CD14-positive monocyte (primary cell): ENCODE measurements at regions not wholly inside any gene's neighbourhood (a gene's known extent, or its start where the extent isn't known, plus 50 kb on each side); places are given as distances from the start of the nearest gene placed in this dataset.
A peak's percentile ranks its signal among the peaks of the same experiment; 100 is the strongest.

Experiments
- DNase-seq, 3 donors: peaks; one replicate each; pipeline ENCODE4 v3.0.0-alpha.2; 2011 to 2022
- H2AFZ ChIP-seq: 2 replicates; pipeline ENCODE4 v1.6.0; 2012; ENCODE audit warnings: mild to moderate bottlenecking, low read depth, low read length, inconsistent platforms; ENCODE audit not compliant: insufficient read depth, poor library complexity, severe bottlenecking
- H3K27ac ChIP-seq, 2 donors: 1 replicate in 1 of 2; 2 replicates in 1 of 2; pipeline ENCODE4 v1.5.1; 2012 to 2013; ENCODE audit warnings: low read length in 2 of 2, control low read depth in 1 of 2, inconsistent platforms in 1 of 2, low read depth in 1 of 2, mild to moderate bottlenecking in 1 of 2
- H3K27me3 ChIP-seq, 2 donors: one replicate each; pipeline versions ENCODE4 v1.6.0 to v1.6.1; 2011 to 2013; ENCODE audit warnings: low read length in 2 of 2; ENCODE audit not compliant: control insufficient read depth in 2 of 2, insufficient read depth in 2 of 2
- H3K36me3 ChIP-seq, 2 donors: replicated peaks in 1 of 2; 1 replicate in 1 of 2; 2 replicates in 1 of 2; pipeline versions ENCODE4 v1.5.1 to v1.6.1; 2012 to 2013; ENCODE audit warnings: low read length in 2 of 2, control low read depth in 1 of 2, inconsistent platforms in 1 of 2, mild to moderate bottlenecking in 1 of 2; ENCODE audit not compliant: insufficient read depth in 2 of 2, control insufficient read depth in 1 of 2
- H3K4me1 ChIP-seq, 2 donors: 1 replicate in 1 of 2; 2 replicates in 1 of 2; pipeline versions ENCODE4 v1.5.1 to v1.6.1; 2012 to 2013; ENCODE audit warnings: low read length in 2 of 2, control low read depth in 1 of 2, inconsistent platforms in 1 of 2, mild to moderate bottlenecking in 1 of 2, moderate library complexity in 1 of 2; ENCODE audit not compliant: insufficient read depth in 2 of 2, control insufficient read depth in 1 of 2
- H3K4me2 ChIP-seq: replicated peaks from 2 replicates; pipeline ENCODE3; 2012; ENCODE audit warnings: low read length, moderate library complexity, mild to moderate bottlenecking; ENCODE audit not compliant: poor library complexity, severe bottlenecking; ENCODE audit errors: extremely low read depth
- H3K4me3 ChIP-seq, 3 experiments: fragments of 200-600 bp in 1 of 3; sonication (generic) in 1 of 3; replicated peaks in 1 of 3; 1 replicate in 2 of 3; 2 replicates in 1 of 3; pipeline ENCODE4 v1.5.1; 2011 to 2013; ENCODE audit warnings: low read length in 3 of 3, mild to moderate bottlenecking in 3 of 3, control low read depth in 2 of 3, low read depth in 2 of 3, inconsistent platforms in 1 of 3, moderate library complexity in 1 of 3
- H3K79me2 ChIP-seq: 2 replicates; pipeline ENCODE4 v1.6.0; 2012; ENCODE audit warnings: mild to moderate bottlenecking, control low read depth, inconsistent platforms, low read length, moderate library complexity; ENCODE audit not compliant: insufficient read depth
- H3K9ac ChIP-seq: 2 replicates; pipeline ENCODE4 v1.6.0; 2017; ENCODE audit warnings: low read length, mild to moderate bottlenecking; ENCODE audit not compliant: insufficient read depth, poor library complexity, severe bottlenecking
- H3K9me3 ChIP-seq, 2 donors: replicated peaks in 1 of 2; 1 replicate in 1 of 2; 2 replicates in 1 of 2; pipeline versions ENCODE4 v1.5.1 to v1.6.1; 2012 to 2013; ENCODE audit warnings: low read length in 2 of 2, control low read depth in 1 of 2; ENCODE audit not compliant: control insufficient read depth in 1 of 2, insufficient read depth in 1 of 2
- H4K20me1 ChIP-seq: 2 replicates; pipeline ENCODE4 v1.6.0; 2012; ENCODE audit warnings: mild to moderate bottlenecking, low read length, control low read depth, moderate library complexity; ENCODE audit not compliant: insufficient read depth
- H3K27ac Mint-ChIP-seq, 7 donors: one replicate each; pipeline ENCODE4 v1.8.0; 2020; ENCODE audit warnings: mild to moderate bottlenecking in 7 of 7, mixed read lengths in 7 of 7, moderate library complexity in 6 of 7, inconsistent platforms in 2 of 7
- H3K27me3 Mint-ChIP-seq, 3 donors: one replicate each; pipeline ENCODE4 v1.8.0; 2021 to 2022; ENCODE audit warnings: low read depth in 3 of 3, mild to moderate bottlenecking in 3 of 3, mixed read lengths in 3 of 3, moderate library complexity in 3 of 3, inconsistent platforms in 1 of 3
- H3K36me3 Mint-ChIP-seq, 2 donors: one replicate each; pipeline ENCODE4 v1.8.0; 2020; ENCODE audit warnings: mixed read lengths in 2 of 2, inconsistent platforms in 1 of 2, mild to moderate bottlenecking in 1 of 2
- H3K4me1 Mint-ChIP-seq: one replicate; pipeline ENCODE4 v1.8.0; 2020; ENCODE audit warnings: mild to moderate bottlenecking, mixed read lengths
- H3K4me3 Mint-ChIP-seq, 2 donors: one replicate each; pipeline ENCODE4 v1.8.0; 2020; ENCODE audit warnings: mild to moderate bottlenecking in 2 of 2, mixed read lengths in 2 of 2, moderate library complexity in 1 of 2
- H3K9me3 Mint-ChIP-seq, 7 donors: one replicate each; pipeline ENCODE4 v1.8.0; 2020 to 2022; ENCODE audit warnings: mixed read lengths in 7 of 7, mild to moderate bottlenecking in 6 of 7, moderate library complexity in 6 of 7, inconsistent platforms in 2 of 7
- CTCF ChIP-seq: fragments of 200-600 bp; IDR thresholded peaks from one replicate; pipeline ENCODE4 v1.8.0; 2022; ENCODE audit warnings: antibody characterized with exemption, mild to moderate bottlenecking
- WGBS: methylation state at CpG from one replicate; pipeline ENCODE4 v1.1.5; 2013; ENCODE audit warnings: missing lambda C conversion rate; ENCODE audit not compliant: insufficient coverage; 5-methylcytosine and 5-hydroxymethylcytosine counted together
- intact Hi-C, 2 donors: fragments of 100-400 bp; cut with micrococcal nuclease; formaldehyde crosslinking; loops; one replicate each; pipeline versions ENCODE4 v1.15.0 to v1.15.1; 2023

- no peak overlapping the region for H3K4me3 Mint-ChIP-seq
- no peaks in the 10 kb centered on the region for H3K79me2 ChIP-seq
- 98% methylated on average over 8 of the region's 9 CpGs for WGBS
- H3K27me3 ChIP-seq: peaks cover 0 to 16% of the 10 kb centered on the region in 2 donors
- H4K20me1 ChIP-seq: no peaks in the 10 kb centered on the region
- H3K36me3 Mint-ChIP-seq: peaks cover 6 to 9% of the 10 kb centered on the region in 2 donors
- H3K4me1 Mint-ChIP-seq: peaks cover 32% of the 10 kb centered on the region
- DNase-seq: no peak
- H3K4me1 ChIP-seq: peaks cover 19 to 34% of the 10 kb centered on the region in 2 donors
- intact Hi-C loops: no loop called here
- H3K36me3 ChIP-seq: no peaks in the 10 kb centered on the region
- no peak overlapping the region for H2AFZ ChIP-seq
- no peak overlapping the region for H3K4me3 ChIP-seq
- H3K27ac Mint-ChIP-seq: no peak overlapping the region
- no peak overlapping the region for H3K27ac ChIP-seq
- TF ChIP-seq CTCF: no peak
- peaks cover 0 to 3% (median 0%) of the 10 kb centered on the region in 7 donors for H3K9me3 Mint-ChIP-seq
- no peak overlapping the region for H3K9ac ChIP-seq
- peaks cover 7 to 26% (median 23%) of the 10 kb centered on the region in 3 donors for H3K27me3 Mint-ChIP-seq
- H3K4me2 ChIP-seq: no peak overlapping the region
- no peaks in the 10 kb centered on the region for H3K9me3 ChIP-seq
These were observed 127.4 kb downstream of the CDH26 start for GRCh38 chr20:60085551-60086132.

- Histone ChIP-seq H3K27me3 (peaks cover 0 to 16% of the 10 kb centered on the region in 2 donors), H2AFZ (peak overlapping the region; percentile 87), H3K9me3 (peaks cover 0 to 3% of the 10 kb centered on the region in 2 donors), H3K79me2 (no peaks in the 10 kb centered on the region), H3K4me3 (peak overlapping the region in 2 of 3 experiments; percentile 59 to 72), H3K9ac (peak overlapping the region; percentile 66), H3K4me1 (peaks cover 11 to 26% of the 10 kb centered on the region in 2 donors), H3K4me2 (peak overlapping the region; percentile 77), H4K20me1 (no peaks in the 10 kb centered on the region), H3K36me3 (no peaks in the 10 kb centered on the region), H3K27ac (peak overlapping the region in 1 of 2 donors; percentile 72)
- H3K27ac Mint-ChIP-seq: peak overlapping the region in 5 of 7 donors; percentile 2 to 72 (median 27)
- intact Hi-C loops: no loop called here
- H3K4me1 Mint-ChIP-seq: peaks cover 23% of the 10 kb centered on the region
- 28% methylated on average over 13 of the region's 30 CpGs for WGBS
- H3K4me3 Mint-ChIP-seq: peak overlapping the region; percentile 81 to 90
- H3K9me3 Mint-ChIP-seq: peaks cover 0 to 6% (median 3%) of the 10 kb centered on the region in 7 donors
- peaks cover 3 to 11% of the 10 kb centered on the region in 2 donors for H3K36me3 Mint-ChIP-seq
- TF ChIP-seq CTCF: no peak
- no peak for DNase-seq
- peaks cover 10 to 24% (median 24%) of the 10 kb centered on the region in 3 donors for H3K27me3 Mint-ChIP-seq
These were observed 128.8 kb downstream of the CDH26 start for GRCh38 chr20:60086821-60087562.
